Stimulated activated CD8-positive, alpha-beta memory T cell treated with anti-CD3 and anti-CD28 coated beads, Interleukin-7, amount 100 ng/mL, for 1 hour (primary cell): ENCODE measurements at regions not wholly inside any gene's neighbourhood (a gene's known extent, or its start where the extent isn't known, plus 50 kb on each side); places are given as distances from the start of the nearest gene placed in this dataset.

ENCODE experiments used
- DNase-seq, 2 donors: peaks; one replicate each; pipeline ENCODE4 v3.0.0-alpha.2; 2020; ENCODE audit warnings: low read depth in 2 of 2

DNA sequence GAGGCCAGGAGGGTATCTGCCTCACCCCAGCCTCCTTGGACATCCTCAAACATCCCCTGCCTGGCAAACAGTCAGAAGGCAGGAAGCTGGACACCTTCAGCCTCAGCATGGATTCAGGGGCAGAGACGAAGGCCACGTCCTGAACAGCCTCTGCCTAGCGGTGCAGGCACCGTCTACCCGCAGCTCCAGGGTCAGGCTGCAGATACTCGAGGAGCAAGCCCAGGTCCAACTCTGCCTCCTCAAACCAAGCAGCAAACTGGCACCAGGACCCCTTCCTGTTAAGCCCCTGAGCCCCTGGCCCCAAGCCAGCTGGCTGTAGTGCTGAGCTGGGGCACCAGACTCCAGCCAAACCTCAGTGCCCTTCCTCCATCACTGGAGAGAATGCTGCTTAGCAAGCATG lies 494.7 kb downstream of the NPHP4 start:
- DNase-seq, result no peak

DNA sequence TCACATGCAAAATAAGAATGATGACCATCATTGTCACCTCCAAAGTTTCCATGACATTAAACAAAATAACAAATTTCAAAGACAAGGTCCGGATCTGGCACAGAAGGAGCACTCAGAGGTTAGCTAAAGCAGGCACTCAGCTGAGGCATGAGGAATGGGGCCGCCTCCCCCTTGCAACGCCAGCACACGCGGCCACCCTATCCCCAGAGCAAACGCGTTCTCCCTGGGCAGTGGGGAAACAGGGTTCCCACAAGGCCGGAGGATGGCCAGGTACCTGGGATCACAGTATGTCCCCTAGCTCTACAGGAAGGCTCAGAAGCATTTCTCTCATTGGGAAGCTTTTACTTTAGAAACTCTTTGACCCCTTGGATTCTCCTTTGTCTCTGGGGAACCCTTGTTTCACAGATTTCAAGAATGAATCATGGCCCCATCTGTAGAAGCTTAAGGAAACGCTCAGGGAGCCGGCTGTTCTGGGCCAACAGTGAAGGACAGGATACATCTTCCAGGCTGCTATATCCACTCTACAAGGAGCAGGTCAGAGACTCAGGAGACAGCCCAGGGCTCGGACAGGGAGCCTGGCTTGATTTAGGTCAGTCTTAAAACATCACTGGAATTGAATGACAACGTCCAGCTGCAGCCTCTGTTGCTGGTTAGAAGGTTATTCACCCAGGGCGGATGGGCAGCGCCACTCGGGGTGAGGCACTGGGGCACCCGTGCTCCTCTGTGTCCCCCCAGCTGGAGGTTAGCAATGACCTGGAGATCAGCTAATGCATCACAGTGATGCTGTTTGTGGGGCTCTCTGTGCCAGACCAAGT lies 496.4 kb downstream of the NPHP4 start:
- no peak for DNase-seq

DNA sequence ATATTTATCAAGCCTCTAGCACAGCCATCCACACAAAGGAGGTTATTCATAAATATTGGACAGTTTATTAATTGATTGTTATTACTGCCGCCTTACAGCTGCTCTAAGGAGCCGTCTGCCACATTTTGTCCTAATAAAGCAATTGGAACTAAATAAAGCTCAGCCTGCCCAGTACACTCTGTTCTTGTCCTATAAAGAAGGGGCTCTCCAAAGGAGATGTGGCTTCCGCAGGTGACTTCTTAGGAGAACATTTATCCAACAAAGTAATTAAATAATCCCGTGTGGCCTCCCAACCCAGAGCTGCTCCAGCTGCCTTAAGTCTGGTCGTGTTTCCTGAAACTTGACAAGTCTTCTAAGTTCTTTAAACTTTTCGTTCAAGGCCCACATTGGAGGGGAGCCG lies 497.7 kb downstream of the NPHP4 start:
- DNase-seq, result no peak

DNA sequence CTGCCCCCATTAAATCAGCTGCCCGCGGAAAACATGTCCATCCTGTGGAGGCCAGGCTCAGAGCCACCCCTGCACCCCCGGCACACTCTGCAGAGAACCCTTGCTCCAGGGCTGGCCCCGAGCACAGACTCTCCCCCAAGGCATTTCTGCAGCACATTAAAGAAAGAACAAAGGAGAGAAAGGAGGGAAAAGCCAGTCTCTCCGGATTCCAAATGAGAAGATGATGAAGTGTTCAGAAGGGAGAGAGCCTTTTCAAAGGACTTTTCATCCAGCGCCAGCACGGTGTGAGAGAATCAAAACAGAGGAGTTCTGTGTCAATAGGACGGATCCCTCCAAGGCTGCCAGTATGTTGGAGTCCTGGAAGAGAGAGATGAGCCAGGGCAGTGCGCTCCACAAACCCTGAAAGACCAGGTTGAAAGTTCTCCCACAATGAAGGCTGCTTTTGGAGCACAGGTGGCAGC lies 498.3 kb downstream of the NPHP4 start:
- no peak for DNase-seq

DNA sequence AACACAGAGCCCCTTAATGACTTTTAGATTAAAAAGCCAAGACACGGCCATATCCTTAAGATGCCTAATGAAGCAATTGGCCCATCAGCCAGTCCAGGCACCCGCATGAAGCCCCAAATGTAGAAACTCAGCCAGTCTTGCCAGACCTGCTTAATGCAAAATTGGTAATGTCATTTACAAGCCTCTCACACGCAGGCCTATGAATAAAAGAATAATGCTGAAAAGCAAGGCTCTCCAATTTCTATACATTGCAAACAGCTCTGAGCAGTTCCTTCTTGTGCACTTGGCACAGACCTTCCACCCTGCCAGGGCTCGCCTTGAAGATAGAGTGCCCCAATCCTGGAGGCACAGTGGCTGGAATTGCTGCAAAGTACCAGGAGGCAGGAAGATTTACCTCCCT lies 498.9 kb downstream of the NPHP4 start:
- no peak for DNase-seq

DNA sequence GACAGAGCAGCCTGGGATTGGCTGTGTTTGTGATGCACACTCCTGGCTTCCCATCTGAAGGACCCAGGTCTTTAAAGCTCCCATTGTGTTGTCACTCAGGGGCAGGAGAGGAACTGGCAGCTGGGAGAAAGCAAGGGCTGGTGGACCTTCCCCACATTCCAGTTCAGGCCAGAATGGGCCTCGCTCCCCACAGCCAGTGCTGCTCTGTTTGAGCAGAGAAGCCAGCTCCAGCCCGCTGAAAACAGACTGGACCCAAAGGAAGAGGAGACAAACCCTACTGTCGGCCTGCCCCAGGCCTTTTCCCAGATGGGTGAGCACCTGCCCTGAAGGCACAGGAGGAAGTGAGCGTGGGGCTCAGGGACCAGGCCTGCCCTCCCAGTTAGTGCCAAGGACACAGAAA lies 499.4 kb downstream of the NPHP4 start:
- DNase-seq, result no peak

DNA sequence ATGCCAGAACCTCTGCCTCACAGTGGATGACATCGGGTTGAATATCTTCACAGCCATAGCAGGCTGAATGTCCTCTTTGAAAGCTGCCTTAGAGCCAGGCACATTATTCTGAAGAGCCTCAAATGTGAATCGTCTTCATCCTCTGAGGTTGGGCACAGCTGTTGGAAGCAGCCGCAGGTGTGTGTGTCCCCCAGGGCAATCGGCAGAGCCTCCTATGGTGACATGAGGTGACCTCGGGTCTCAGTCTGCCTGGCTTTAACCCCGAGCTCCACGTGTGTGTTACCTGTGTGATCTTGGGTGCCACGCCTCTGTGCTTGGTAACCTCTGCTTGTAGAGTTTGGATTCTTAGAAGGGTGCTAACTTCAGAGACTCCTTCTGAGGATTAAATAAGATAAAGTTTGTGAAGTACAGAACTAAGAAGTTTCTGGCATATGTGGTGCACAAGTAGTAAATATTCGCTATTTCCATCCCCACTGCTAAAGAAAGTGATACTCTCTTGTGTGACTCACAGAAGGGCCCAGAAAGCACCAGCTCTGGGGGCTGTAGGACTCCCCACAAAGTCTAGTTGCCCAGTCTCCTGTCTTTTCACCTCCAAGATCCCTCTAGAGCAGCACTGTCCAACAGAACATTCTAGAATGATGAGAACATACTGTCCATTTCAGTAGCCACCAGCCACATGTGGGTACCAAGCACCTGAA lies 500.9 kb downstream of the NPHP4 start:
- no peak for DNase-seq

DNA sequence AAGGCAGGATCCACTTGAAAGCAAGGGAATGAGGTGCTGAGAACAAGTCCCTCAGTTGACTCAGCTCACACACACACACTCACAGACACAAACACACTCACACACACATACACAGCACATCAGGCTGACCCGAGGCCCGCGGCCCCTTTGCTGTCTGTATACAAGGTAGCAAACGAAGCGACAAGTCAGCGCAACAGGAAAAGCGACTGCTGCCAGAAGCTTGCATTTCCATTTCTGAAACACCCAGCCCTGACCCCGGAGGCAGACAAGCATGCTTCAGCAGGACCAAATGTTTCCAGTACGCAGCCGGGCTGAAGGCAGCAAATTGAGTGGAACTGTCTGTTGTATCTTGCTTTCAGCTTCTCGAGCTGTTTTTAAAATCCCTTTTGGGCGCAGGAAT lies 501.6 kb downstream of the NPHP4 start:
- no peak for DNase-seq

DNA sequence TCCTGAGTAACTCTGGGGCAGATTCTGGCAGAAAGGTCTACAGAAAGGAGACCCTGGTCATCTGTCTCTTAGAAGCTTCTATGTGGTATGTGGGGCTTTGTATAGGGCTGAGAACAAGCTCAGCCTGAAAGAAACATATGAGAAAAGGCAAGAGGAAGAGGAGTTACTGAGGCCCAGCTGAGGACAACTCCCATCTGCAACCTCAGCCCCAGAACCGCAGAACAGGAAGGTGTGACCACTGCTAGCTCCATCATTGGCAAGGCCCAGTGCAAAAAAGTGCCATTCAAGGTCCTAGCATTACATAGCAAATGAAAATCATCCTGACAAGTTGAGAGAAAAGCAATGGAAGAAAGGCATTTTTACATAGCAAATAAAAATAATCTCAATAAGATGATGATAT lies 503.8 kb downstream of the NPHP4 start:
- DNase-seq, result no peak

DNA sequence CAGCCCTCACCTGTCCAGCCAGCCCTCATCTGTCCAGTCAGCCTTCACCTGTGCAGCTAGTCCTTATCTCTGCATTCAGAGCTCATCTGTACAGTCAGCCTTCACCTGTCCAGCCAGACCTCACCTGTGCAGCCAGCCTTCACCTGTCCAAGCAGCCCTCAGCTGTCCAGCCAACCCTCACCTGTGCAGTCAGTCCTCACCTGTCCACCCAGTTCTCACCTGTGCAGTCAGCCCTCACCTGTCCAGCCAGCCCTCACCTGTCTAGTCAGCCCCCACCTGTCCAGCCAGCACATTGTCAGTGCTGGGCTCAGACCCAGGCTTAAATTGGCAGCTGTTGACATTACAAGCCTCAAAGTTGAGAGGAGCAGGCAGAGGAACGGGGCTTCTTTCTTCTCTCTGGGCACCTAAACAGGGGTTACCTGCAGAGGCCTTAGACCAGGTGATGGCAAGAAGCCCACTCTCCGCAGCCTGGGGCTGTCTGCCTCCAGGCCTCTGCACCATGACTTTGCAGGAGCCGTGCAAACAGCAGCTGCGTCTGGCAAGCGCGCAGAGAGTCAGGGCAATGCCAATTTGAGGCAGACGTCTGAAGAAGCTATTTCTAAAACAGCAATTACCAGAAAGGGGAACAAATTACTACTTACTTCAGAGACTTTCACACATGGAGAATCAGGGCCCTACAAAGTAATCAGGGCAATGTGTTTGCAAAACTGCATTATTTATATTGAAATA lies 506.1 kb downstream of the NPHP4 start:
- DNase-seq, result no peak

DNA sequence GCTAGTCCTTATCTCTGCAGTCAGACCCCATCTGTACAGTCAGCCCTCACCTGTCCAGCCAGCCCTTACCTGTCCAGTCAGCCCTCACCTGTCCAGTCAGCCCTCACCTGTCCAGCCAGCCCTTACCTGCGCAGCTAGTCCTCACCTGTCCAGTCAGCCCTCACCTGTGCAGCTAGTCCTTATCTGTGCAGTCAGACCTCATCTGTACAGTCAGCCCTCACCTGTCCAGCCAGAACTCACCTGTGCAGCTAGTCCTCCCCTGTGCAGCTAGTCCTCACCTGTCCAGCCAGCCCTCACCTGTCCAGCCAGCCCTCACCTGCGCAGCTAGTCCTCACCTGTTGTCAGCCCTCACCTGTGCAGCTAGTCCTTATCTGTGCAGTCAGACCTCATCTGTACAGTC lies 506.8 kb downstream of the NPHP4 start:
- no peak for DNase-seq

DNA sequence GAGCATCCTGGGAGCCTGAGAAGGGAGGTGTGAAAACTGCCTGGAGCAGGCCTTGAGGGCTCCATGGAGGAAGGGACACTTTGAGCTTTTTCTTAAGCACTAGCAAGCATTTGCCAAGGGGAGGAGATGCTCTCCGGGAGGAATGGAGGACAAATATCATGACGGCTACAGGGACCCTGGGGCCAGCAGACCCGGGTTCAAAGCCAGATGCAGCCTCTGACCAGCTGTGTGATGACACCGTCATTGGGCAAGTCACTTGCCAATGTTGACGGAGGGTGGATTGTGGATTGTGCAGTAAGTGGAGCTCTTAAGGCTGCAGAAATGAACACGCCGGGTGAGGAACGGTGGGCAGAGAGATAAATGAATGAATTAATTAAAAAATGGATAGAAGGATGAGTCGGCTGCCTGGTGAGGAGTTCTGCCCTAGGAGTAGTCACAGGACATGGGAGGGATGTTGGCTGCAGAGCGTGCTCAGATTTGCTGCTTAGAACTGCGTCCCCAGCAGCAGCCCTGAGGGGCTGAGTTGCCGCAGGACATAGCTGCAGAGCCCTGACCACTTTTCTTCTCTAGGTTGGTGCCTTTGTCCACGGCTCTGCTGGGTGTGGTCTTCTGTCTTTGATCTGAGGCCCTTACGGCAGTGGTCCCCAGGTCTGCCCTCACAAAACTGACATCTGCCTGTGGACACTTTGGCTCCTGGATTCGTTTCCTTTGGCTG lies 507.6 kb downstream of the NPHP4 start:
- DNase-seq, result no peak

DNA sequence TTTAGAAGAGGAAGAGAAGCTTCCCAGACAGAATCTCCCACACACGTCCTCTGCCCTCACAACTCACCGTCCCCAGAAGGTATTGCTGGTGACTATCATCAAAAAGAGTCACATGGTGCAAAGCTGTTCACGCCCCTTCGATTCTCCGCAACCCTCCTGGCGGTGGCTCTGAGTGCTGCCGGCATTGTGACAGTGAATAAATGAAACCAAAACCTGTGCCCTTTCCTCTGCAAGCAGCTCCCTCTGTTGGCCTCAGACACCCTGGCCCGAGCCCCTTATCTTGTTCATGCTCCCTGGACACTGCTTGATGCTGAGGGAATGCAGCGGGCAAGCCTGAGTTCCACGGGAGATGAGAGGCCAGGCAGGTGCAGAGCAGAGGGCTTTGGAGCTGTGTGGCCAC lies 510.3 kb downstream of the NPHP4 start:
- peak in 1 of 2 donors; percentile 11 for DNase-seq

DNA sequence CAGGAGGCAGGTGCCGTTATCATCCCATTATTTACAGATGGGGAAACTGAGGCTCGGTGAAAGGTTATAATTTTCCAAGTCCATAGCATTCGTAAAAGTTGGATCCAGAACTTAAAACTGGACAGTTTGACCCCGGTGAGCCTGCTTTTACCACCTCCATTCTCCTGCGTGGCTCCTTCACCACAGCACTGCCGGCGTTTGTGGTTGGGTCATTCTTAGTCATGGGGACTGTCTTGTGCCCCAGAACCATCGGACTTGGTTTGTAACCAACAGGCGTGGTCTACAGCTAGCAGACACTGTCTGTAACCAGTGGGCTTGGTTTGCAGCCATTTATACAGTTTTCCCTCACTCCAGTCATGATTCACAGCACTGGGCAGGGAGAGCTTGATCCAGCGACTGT lies 511.3 kb downstream of the NPHP4 start:
- DNase-seq, result no peak

DNA sequence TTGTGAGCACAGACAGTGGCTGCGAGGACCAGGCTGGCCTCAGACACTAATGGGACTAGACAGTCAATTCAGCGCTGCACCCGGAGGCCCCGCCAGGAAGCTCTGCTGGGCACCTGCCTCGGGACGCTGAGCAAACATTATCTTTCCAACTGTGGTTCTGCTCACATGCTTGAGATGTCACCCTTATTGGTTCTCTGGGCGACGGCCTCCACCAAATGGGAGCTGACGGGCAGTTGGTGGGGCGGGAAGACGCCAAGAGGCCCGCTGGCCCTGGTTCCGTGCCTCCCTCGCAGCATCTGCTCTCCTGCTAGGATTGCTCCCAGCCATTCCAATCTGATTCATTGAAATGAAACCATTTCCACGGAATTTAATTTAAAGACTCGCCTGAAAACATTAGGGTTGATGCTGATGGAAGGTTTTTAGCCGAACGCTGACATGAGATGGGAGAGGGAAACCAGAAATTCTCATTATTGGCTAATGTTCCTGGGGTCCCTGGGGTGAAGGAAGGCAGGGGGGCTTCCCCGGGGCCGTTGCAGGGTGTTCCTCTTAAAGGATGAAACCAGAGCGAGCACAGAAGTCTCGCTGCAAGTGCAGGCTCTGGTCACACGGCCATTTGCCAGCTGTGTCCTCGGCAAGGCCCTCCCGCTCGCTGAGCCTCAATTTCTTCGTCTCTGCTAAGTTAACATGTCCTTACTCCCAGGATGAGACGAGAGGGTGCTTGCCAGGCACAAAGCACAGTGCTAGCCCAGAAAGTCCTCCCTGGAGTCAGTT lies 512.2 kb downstream of the NPHP4 start:
- DNase-seq, result no peak

DNA sequence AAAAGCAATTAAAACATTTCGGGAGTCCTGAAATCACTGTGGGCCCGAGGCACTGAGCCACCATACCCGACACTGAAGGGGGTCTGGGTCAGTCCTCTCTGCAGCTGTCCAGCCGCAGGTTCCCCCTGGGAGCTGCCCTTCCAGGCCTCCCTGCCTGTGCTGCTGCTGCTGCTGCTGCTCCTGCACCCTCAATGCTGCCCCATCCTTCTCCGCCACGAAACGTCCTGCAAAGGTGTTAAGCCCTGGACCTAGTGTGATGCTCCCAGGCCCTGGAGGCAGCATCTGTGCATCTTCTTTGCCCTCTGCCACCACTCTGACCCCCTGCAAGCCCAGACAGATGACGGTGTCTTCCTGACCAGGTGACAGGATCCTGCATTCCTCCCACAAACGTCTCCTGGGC lies 513.3 kb downstream of the NPHP4 start:
- no peak for DNase-seq

DNA sequence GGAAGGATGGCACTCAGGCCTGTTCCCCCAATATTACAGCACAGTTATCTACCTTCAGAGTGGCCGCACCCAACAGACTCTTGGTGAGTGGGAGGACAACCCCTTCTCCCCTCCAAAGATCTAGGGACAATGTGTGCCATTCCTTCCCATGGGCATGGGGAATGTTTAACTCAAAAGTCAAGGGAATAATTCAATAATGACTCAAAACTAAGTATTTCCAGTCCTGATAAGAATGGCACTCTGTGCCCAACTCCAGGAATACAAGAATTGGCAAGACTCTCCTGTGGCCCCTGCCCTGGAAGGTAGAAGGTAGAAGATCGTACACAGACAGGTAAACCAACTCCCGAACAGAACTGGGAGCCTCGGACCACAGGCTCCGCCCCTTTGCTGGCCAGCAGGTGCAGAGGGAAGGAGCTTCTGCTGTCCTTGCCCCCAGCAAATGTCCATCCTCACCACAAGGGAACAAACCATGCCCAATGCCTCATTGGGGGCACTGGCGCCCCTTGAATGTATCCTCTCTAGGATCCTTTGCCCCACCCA lies 514.0 kb downstream of the NPHP4 start:
- DNase-seq, result no peak

DNA sequence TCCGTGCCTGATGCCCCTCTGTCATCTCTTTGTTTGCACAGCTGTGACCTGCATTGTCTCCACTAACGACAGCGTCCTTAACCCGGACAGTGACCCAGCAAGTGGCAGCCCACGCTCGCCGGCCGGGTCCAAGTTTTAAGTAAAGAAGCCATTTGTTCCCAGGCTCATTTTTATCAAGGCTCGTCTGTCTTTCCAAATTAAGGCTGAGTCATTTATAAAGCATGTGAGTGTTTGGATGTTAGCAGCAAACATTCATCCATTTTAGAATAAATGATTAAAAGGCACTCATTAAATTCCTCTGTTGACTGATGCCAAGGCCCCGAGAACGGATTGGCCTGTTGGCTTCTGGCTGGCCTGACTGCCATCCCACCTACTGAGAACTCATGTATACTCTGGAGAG lies 514.5 kb downstream of the NPHP4 start:
- no peak for DNase-seq

DNA sequence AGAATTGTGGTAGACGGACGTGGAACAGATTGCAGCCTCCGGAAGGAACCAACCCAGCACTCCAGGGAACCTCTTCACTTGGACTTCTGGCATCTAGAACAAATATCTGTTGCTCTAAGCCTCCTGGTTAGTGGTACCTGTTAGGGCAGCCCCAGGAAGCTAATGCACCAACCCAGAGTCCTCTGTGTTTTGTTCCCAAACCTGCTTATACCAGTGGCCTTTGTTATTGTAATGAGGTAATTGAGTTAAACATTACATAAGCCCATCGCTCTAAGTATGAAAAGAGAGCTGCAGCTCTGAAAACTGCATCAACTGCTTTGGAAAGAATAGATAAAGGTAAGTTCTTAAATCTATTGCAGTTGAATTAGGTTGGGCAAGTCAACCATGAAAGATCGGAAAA lies 516.7 kb downstream of the NPHP4 start:
- DNase-seq, result no peak

DNA sequence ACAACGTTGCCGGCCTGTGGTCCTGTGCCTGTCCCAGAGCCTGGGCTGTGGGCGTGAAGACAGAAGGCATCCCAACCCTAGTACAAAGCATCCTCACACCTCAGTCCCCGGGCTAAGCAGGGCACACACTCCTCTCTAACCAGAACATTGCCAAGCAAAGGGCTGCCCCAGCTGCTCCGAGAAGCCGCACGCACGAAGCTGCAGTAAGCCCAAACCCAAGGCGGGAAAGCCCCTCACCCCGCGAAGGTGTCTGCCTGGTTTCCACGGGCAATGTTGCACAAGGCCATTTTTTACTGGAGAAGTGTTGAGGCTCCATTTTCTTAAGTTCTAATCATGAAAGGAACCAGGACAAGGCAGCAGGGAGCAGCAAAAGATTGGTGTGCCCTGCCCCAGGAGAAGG lies 519.0 kb downstream of the NPHP4 start:
- DNase-seq, result no peak

DNA sequence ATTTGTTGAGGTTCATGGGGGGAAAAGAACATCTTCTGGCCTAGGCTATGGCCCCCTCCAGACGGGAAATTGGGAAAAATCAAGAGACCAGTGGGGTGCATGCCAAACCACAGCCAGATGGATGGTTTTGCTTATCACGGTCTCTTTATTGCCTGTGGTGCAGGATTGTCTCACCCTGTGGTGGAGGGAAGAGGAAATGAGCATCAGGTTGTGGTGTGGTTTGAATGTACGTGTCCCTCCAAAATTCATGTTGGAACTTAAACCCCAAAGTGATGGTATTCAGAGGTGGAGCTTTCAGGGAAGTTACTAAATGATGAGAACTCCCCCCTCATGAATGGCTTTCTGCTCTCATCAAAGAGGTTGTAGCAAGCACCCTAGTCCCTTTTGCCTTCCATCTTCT lies 525.7 kb downstream of the NPHP4 start:
- no peak for DNase-seq
